SHP77 treated with DMSO at 0.1 percent for 48 hours (cell line): ENCODE measurements at regions not wholly inside any gene's neighbourhood (a gene's known extent, or its start where the extent isn't known, plus 50 kb on each side); places are given as distances from the start of the nearest gene placed in this dataset.
"Not testable (repeated sequence)": the region's sequence is repeated elsewhere in the genome, so short reads cannot be mapped to it uniquely, and the experiment has no call there.

Experiments
- DNase-seq: peaks from one replicate; lab custom pipeline; 2025; lab: John Stamatoyannopoulos, UW

DNA sequence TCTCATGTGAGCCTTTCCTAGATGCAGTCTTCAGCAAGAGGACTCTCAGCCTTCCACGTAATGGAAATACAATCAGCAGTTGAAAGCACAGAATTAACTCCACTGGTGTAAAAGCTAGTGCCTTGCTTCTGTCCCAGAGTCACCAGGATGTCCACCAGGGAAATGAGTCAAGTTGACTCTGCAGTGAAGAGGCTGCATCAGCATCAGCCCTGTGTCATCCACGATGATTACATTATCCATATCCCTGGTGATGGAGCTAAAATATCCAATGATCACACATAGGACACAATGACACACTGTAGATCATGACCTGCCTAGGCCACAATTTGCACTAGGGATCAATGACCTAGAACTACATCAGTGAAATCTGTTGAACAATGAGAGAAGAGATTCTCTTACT, 262.4 kb downstream of the ERMARD start:
- DNase-seq, result no peak

DNA sequence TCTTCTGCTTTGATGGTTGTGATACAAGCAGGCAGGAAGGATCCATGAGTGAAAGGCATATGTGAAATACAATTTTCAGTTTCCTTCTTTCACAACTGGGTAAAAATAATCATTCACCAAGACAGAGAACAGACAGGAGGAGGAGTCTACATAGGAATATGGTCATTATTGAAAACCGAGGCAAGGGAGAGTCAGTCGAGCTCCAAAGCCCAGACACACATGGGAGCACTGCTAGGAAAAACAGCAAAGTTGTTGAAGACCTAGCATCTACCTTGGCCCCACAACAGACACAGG, 260.6 kb downstream of the ERMARD start:
- no peak for DNase-seq

DNA sequence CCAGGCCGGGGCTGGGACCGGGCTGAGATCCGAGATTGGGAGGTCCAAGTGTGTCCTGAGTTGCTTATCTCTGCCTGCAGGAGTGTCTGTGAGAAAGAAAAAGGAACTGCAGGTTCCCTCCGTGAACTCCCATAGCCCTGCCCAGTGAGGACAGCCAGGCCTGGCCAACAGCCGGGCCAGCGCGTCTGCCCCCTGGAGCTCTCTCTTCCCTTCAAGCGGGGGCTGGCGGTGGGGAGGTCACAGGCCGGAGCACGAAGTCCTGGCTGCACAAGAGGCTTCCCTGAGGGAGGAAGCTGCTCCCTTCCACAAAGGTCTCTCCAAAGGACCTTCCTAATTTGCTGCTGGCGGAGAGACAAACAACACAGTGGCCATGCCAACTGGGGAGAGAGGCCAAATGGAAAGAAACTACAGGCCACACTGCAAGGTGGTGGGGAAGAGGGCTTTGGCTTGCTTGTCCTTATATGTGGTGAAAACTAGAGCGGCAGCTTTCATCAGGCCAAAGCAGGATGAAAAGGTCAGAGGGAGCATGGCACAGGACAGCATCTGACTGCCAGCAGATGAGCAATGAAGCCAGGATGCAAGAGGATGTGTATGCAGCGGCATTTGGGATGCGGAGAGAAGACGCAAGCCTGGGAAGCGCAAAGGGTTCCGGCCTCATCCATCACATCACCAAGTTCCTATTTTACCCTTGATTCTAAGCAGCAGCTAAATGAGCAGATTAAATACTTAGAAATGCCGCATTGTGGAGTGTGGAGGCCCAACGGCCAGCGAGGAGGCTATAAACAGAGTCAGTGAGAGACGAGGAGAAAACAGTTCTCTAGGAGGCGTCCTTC, 260.0 kb downstream of the ERMARD start:
- DNase-seq, result no peak

DNA sequence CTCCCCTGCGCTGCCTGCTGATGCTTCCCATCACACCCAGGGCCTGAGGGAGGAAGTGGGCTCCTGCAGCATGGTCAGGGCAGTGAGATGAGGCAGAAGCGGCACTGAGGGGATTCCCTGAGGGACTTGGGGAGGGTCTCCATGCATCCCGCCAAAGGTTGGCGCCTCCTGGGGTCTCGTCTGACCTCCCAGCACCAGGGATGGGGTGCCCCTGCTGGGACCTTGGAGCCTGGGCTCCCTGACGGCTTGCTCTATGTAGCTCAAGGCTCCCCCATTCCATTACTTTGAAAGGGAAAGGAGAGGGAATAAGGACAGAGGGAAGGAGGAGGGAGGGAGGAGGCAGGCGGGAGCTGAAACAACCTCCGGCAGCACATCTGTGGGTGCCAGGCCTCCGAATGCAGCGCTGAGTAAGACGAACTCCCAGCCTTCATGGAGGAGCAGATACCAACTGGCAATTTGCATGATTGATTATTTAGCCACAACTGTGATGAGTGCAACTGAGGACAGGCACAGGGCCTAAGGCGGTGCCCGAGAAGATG, 259.3 kb downstream of the ERMARD start:
- DNase-seq, result no peak

GRCh38 chr6:170008294-170008785, 256.9 kb downstream of the ERMARD start:
- no peak for DNase-seq

- DNase-seq, result no peak
Measured at GRCh38 chr6:170007468-170008293, 256.3 kb downstream of the ERMARD start.

DNA sequence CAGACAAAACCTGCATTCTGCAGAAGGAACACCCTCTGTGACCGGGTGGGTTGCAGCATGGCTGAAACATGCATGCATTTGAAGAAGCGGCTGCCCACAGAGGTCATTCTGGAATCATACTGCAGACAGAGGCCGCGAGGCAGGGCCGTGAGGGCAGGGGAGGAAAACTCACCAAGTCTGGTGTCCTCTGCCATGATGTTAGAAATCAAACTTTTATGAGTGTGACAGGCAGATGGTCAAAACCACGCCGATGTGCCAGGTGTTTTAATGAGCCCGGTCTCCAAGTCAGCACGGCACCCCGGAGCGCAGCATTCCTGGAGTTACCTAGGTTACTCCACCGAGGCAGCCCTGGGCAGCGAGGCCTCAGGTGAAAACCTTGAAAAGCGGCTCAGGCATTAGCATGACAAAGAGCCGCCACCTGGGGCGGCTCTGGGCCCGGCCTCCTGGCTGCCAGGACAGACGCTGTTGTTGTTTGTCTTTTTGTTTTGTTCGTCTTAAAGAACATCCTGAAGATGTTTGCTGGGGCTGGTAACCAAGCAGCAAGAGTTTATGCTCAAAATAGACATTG, 255.6 kb downstream of the ERMARD start:
- DNase-seq, result no peak

DNA sequence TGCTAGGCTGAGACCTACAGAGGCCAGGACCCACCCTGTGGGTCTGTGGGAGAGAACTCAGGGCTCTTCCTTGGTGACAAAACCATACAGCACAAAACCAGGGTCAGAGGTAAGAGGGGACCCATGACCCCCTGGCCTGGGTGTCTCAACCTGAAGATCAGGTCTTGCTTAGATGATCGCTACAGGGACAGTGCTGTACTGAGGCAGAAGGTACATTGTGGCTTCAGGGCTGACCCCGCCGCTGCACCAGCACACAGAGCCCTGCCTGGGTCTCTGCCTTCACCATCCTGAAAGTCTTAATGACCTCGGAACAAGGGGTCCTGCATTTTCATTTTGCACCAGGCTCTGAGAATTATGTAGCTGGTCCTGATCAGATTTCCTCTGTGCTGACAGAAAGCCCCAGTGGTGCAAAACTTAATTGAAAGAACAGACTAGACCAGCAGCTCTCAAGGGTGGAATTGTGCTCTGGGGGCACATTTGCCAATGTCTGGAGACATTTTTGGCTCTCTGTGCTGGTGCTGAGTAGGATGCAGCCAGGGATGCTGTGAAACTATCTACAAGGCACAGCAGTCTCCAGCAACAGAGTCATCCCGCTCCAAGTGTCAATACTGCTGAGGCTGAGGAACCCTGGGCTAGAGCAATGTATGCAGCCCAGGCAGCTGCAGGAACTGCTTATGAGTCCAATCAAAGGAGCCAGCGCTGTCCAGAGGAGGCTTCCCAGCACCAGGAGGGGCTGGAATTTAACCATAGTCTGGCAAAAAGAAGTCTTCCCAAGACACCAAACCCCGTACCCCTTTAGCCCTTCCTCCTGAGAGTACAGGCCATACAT, 254.9 kb downstream of the ERMARD start:
- no peak for DNase-seq

DNA sequence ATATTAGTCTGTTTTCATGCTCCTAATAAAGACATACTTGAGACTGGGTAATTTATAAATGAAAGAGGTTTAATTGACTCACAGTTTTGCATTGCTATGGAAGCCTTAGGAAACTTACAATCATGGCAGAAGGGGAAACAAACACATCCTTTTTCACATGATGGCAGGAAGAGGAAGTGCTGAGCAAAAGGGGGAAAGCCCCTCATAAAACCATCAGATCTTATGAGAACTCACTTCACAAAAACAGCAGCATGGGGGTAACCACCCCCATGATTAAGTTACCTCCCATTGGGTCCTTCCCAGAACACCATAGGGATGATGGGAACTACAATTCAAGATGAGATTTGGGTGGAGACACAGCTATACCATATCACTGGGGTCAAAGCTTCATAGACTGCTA, 254.2 kb downstream of the ERMARD start:
- no peak for DNase-seq

DNA sequence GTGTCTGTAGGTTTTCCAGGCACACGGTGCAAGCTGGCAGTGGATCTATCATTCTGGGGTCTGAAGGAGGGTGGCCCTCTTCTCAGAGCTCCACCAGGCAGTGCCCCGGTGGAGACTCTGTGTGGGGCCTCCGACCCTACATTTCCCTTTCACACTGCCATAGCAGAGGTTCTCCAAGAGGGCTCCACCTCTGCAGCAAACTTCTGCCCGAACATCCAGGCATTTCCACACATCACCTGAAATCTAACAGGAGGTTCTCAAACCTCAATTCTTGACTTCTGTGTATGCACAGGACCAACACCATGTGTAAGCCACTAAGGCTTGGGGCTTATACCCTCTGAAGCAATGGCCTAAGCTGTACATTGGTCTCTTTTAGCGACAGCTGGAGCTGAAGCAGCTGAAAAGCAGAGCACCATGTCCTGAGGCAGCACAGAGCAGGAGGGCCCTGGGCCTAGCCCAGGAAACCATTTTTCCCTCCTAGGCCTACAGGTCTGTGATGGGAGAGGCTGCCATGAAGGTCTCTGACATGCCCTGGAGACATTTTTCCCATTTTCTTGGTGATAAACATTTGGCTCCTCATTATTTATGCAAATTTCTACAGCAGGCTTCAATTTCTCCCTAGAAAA, 253.3 kb downstream of the ERMARD start:
- no peak for DNase-seq

GRCh38 chr6:170003451-170004160, 252.2 kb downstream of the ERMARD start:
- no peak for DNase-seq

- no peak for DNase-seq
Measured at GRCh38 chr6:170003027-170003426, 251.6 kb downstream of the ERMARD start.

- DNase-seq, result not testable (repeated sequence)
Measured at GRCh38 chr6:170001782-170002181, 250.4 kb downstream of the ERMARD start.

GRCh38 chr6:170000071-170000843, 248.8 kb downstream of the ERMARD start:
- no peak for DNase-seq

DNA sequence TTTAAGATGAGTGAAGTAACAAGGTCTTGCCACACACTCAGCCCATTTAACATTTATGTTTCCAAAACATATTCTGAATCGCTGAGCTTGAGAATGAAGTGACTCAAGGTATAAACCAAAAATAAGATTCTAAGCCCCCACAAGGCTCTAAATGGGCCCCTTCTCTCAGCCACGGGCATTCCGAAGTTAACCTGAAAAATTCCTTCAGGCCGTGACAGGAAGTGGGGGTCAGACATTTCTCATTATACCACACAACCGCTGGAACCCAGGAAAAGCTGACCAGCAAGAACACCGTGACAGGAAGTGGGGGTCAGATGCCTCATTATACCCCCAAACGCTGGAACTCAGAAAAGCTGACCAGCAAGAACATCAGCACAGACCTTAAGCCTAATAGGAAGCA, 247.9 kb downstream of the ERMARD start:
- DNase-seq, result no peak

- no peak for DNase-seq
Measured at GRCh38 chr6:169998457-169998856, 247.0 kb downstream of the ERMARD start.

DNA sequence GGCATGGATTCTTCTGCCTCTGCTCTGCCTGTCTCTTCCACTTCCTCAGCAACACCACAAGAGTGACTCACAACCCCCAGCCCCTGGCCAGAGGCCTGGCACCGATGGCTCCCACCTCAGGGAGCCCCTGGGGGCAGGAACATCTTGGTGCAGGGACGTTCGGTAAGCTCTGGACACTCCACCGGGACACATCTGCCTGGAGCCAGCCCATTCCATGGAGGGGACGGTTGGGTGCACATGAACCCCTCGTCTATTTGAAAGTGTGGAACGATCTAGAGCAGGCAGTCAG, 246.5 kb downstream of the ERMARD start:
- DNase-seq, result no peak

- no peak for DNase-seq
Measured at GRCh38 chr6:169997187-169997929, 245.9 kb downstream of the ERMARD start.

- no peak for DNase-seq
Measured at GRCh38 chr6:169996378-169997051, 245.1 kb downstream of the ERMARD start.
